GM12864 (cell line): ENCODE measurements at regions not wholly inside any gene's neighbourhood (a gene's known extent, or its start where the extent isn't known, plus 50 kb on each side); places are given as distances from the start of the nearest gene placed in this dataset.

Source experiments
- DNase-seq: peaks from one replicate; pipeline ENCODE4 v3.0.0-alpha.2; 2011; ENCODE audit warnings: low read depth
- H3K4me3 ChIP-seq: 2 replicates; pipeline ENCODE4 v1.5.1; 2011; ENCODE audit warnings: mild to moderate bottlenecking, low read depth, low read length, control low read depth
- CTCF ChIP-seq: IDR thresholded peaks from 2 replicates; pipeline ENCODE4 v1.5.1; 2011; ENCODE audit warnings: low read depth, mild to moderate bottlenecking, moderate library complexity, low read length, control low read depth, inconsistent platforms; ENCODE audit errors: missing control alignments

GRCh38 chr13:40178130-40178529 lies 488.3 kb downstream of the FOXO1 start:
- DNase-seq, result no peak
- H3K4me3 ChIP-seq, result no peak overlapping the region
- TF ChIP-seq CTCF, result no peak

DNA sequence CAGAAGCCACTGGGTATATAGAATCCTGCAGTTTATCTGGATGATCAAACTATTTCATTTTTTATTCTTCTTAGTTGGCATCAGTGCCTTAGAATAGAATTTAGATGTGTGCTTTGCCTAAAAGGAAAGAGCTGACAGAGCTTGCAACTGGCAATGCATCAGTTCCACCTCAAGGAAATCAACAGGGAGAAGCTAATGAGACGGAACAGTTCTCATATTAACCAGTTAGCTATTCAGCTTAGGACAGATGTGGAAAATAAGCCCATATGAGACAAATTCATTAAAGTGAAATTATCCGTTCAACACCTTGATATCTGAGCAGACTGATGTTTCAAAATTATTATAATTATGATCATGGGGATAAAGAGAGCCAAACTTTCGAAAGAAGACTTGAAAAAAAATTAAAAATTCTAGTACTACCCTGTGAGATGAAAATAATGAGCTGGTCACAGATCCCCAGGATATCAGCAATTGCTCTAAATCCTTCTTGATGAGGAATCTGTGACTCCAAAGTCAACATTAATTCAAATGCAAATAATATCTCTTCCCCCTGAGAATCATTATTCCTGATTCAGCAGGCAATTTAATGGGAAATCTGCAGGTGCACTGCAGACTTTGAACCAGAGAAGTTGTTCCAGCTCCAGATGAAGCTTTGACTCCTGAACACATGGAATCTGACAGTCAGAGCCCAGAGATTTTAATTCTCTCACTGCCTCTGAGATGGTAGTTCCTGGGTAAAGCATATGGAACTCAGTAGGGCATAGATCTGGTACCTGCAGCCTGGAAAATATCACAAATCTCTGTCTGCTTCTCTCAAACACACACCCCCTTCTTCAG lies 486.8 kb downstream of the FOXO1 start:
- no peak for DNase-seq
- TF ChIP-seq CTCF, result no peak
- H3K4me3 ChIP-seq, result no peak overlapping the region

DNA sequence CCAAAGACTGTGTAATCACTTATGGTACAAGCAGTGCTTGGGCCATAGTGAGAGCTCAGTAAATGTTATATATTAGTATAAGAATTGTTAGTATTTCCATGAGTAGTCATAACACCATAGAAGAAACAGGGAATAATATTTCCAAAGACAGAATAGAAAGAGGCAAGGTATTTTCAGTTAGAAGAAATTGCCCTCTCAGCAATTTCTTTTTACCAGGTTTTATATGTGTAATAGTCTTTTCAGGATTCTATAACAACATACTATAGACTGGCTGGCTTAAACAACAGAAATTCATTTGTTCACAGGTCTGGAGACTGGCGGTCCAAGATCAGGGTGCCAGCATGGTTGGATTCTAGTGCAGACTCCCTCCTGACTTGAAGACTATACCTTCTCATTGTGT lies 485.7 kb downstream of the FOXO1 start:
- DNase-seq, result no peak
- H3K4me3 ChIP-seq, result no peak overlapping the region
- TF ChIP-seq CTCF, result no peak

GRCh38 chr13:40181203-40181845 lies 485.1 kb downstream of the FOXO1 start:
- H3K4me3 ChIP-seq, result no peak overlapping the region
- no peak for TF ChIP-seq CTCF
- no peak for DNase-seq

- TF ChIP-seq CTCF, result no peak
- H3K4me3 ChIP-seq, result no peak overlapping the region
- DNase-seq, result no peak
Measured at GRCh38 chr13:40182591-40182990, 483.9 kb downstream of the FOXO1 start.

DNA sequence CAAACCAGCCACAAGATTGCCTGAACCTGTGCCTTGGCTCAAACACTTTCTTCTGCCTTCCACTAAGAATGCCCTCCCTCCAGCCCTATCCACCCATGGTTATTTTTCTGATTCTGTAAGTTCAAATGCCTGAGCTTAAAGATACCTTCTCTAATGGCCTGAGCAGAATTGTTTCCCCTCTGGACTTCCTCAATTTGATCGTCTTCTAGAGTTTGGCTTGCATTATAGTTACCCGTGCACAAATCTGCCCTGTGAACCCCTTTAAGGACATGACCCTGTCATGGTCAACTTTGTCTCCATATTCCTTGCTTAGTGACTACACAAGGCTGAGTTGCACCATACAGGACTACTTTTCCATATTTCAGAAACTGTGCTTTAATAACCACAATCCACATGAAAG lies 481.0 kb downstream of the FOXO1 start:
- no peak for DNase-seq
- no peak for TF ChIP-seq CTCF
- no peak overlapping the region for H3K4me3 ChIP-seq
